Transverse colon (tissue), 4 donors: ENCODE measurements at regions not wholly inside any gene's neighbourhood (a gene's known extent, or its start where the extent isn't known, plus 50 kb on each side); places are given as distances from the start of the nearest gene placed in this dataset.
"Not testable (repeated sequence)": the region's sequence is repeated elsewhere in the genome, so short reads cannot be mapped to it uniquely, and the experiment has no call there.

Experiments used
- DNase-seq: peaks from one replicate; pipeline ENCODE4 v3.0.0-alpha.2; 2019
- H3K27ac ChIP-seq, 4 donors: fragments of 200-600 bp; sonication (generic); 2 replicates each; pipeline ENCODE4 v1.5.1; 2016 to 2018; ENCODE audit warnings: inconsistent platforms in 4 of 4
- H3K27me3 ChIP-seq: fragments of 200-600 bp; sonication (generic); 2 replicates; pipeline ENCODE4 v1.5.1; 2017; ENCODE audit warnings: inconsistent platforms
- H3K36me3 ChIP-seq, 4 donors: fragments of 200-600 bp; sonication (generic); 2 replicates each; pipeline ENCODE4 v1.5.1; 2017 to 2019; ENCODE audit warnings: inconsistent platforms in 4 of 4
- H3K4me1 ChIP-seq, 4 donors: fragments of 200-600 bp; sonication (generic); 2 replicates each; pipeline ENCODE4 v1.5.1; 2017 to 2020; ENCODE audit warnings: inconsistent platforms in 4 of 4
- H3K4me3 ChIP-seq, 4 donors: fragments of 200-600 bp; sonication (generic); 1 replicate in 1 of 4; 2 replicates in 3 of 4; pipeline versions ENCODE4 v1.5.1 to v1.6.1; 2017 to 2019; ENCODE audit warnings: inconsistent platforms in 4 of 4
- H3K9me3 ChIP-seq, 2 donors: fragments of 200-600 bp; sonication (generic); 2 replicates each; pipeline ENCODE4 v1.5.1; 2017 to 2019; ENCODE audit warnings: inconsistent platforms in 2 of 2
- CTCF ChIP-seq, 5 experiments: fragments of 200-600 bp in 3 of 5; fragments of 450-650 bp in 2 of 5; sonication (generic) in 3 of 5; IDR thresholded peaks; 1 replicate in 2 of 5; 2 replicates in 3 of 5; pipeline ENCODE4 v1.5.1; 2016 to 2017; ENCODE audit warnings: antibody characterized with exemption in 5 of 5, inconsistent platforms in 3 of 5, mild to moderate bottlenecking in 2 of 5, moderate library complexity in 1 of 5
- EP300 ChIP-seq: sonication (generic); formaldehyde crosslinking; IDR thresholded peaks from one replicate; pipeline ENCODE4 v1.6.1; 2017; ENCODE audit warnings: antibody characterized with exemption, low read depth
- POLR2A ChIP-seq: fragments of 450-650 bp; IDR thresholded peaks from one replicate; pipeline ENCODE4 v1.6.1; 2016; ENCODE audit warnings: antibody characterized with exemption, mild to moderate bottlenecking, moderate library complexity
- POLR2AphosphoS5 ChIP-seq, 3 donors: sonication (generic); formaldehyde crosslinking; IDR thresholded peaks; one replicate each; pipeline ENCODE4 v1.6.1; 2016; ENCODE audit warnings: antibody characterized with exemption in 3 of 3
- WGBS, 2 donors: methylation state at CpG; one replicate each; pipeline ENCODE4 v1.1.5; 2018; ENCODE audit warnings: low coverage in 1 of 2; 5-methylcytosine and 5-hydroxymethylcytosine counted together
- in situ Hi-C, 4 donors: fragments of 200-750 bp; cut with MboI; loops; one replicate each; pipeline versions ENCODE4 v1.15.0 to v1.15.1; 2017; ENCODE audit warnings: low sequenced_read_pairs in 3 of 4, low pct_ligation_motif_present in 1 of 4, low pct_unique_long_range_greater_than_20kb in 1 of 4
- intact Hi-C: fragments of 100-400 bp; cut with DNase I; formaldehyde crosslinking; loops from one replicate; pipeline ENCODE4 v1.15.1; 2023; ENCODE audit warnings: low total_unique reads

- TF ChIP-seq POLR2A, result no peak
- TF ChIP-seq CTCF (IDR thresholded peaks at IDR 0.05), result no peak
- TF ChIP-seq POLR2AphosphoS5 (IDR thresholded peaks at IDR 0.05), result no peak
- no peak for TF ChIP-seq EP300
- Histone ChIP-seq H3K4me1 (peaks cover 0 to 8% (median 0%) of the 10 kb centered on the region in 4 donors), H3K9me3 (peaks cover 2 to 8% of the 10 kb centered on the region in 2 donors), H3K4me3 (no peak overlapping the region), H3K27ac (peak overlapping the region in 1 of 4 donors; percentile 15), H3K36me3 (no peaks in the 10 kb centered on the region), H3K27me3 (no peaks in the 10 kb centered on the region)
- intact Hi-C loops (no loop called here), in situ Hi-C loops (no loop called here)
- no peak for DNase-seq
- WGBS, 2 donors, result 68 to 88% methylated on average over 1 to 15 of the region's 15 CpGs
These were observed 350.3 kb downstream of the SHANK2 start for GRCh38 chr11:70901951-70902521.

- H3K4me3 ChIP-seq, H3K27ac ChIP-seq, H3K36me3 ChIP-seq, intact Hi-C loops, in situ Hi-C loops, H3K9me3 ChIP-seq, DNase-seq, H3K27me3 ChIP-seq: not testable (repeated sequence)
- H3K4me1 ChIP-seq, result peaks cover 0 to 11% (median 0%) of the 10 kb centered on the region in 4 donors
- 80 to 89% methylated on average over 2 to 8 of the region's 8 CpGs for WGBS, 2 donors
These were observed 349.1 kb downstream of the SHANK2 start for GRCh38 chr11:70903229-70903628.

- Histone ChIP-seq H3K27ac (no peak overlapping the region), H3K4me1 (peaks cover 0 to 15% (median 0%) of the 10 kb centered on the region in 4 donors), H3K36me3 (no peaks in the 10 kb centered on the region), H3K4me3 (no peak overlapping the region), H3K9me3 (no peaks in the 10 kb centered on the region), H3K27me3 (no peaks in the 10 kb centered on the region)
- TF ChIP-seq POLR2AphosphoS5 (IDR thresholded peaks at IDR 0.05) (no peak), POLR2A (no peak), EP300 (no peak), CTCF (IDR thresholded peaks at IDR 0.05) (no peak)
- intact Hi-C loops, result no loop called here
- in situ Hi-C loops, result no loop called here
- DNase-seq, result no peak
- 92% methylated on average over 12 of the region's 12 CpGs; no CpG with 5 or more reads in 1 of the 2 donors for WGBS, 2 donors
These were observed 346.3 kb downstream of the SHANK2 start for GRCh38 chr11:70906101-70906500.

GRCh38 chr11:70908223-70908622 lies 344.2 kb downstream of the SHANK2 start:
- 61 to 90% methylated on average over 2 to 9 of the region's 9 CpGs for WGBS, 2 donors
- in situ Hi-C loops, result no loop called here
- TF ChIP-seq CTCF (IDR thresholded peaks at IDR 0.05) (no peak), POLR2AphosphoS5 (IDR thresholded peaks at IDR 0.05) (no peak), EP300 (no peak), POLR2A (no peak)
- H3K4me3 ChIP-seq, result no peak overlapping the region
- H3K27me3 ChIP-seq, result no peaks in the 10 kb centered on the region
- intact Hi-C loops, result no loop called here
- DNase-seq, result no peak
- peaks cover 0 to 7% (median under 1%) of the 10 kb centered on the region in 4 donors for H3K4me1 ChIP-seq
- no peaks in the 10 kb centered on the region for H3K36me3 ChIP-seq
- no peak overlapping the region for H3K27ac ChIP-seq
- H3K9me3 ChIP-seq, result no peaks in the 10 kb centered on the region

- Histone ChIP-seq H3K27ac (no peak overlapping the region), H3K4me3 (no peak overlapping the region), H3K36me3 (no peaks in the 10 kb centered on the region), H3K27me3 (no peaks in the 10 kb centered on the region), H3K4me1 (peaks cover 0 to 13% (median 8%) of the 10 kb centered on the region in 4 donors), H3K9me3 (no peaks in the 10 kb centered on the region)
- in situ Hi-C loops (no loop called here), intact Hi-C loops (no loop called here)
- no peak for DNase-seq
- TF ChIP-seq CTCF (IDR thresholded peaks at IDR 0.05) (no peak), POLR2AphosphoS5 (IDR thresholded peaks at IDR 0.05) (no peak), EP300 (no peak), POLR2A (no peak)
- WGBS, 2 donors, result 83 to 87% methylated on average over 6 to 7 of the region's 7 CpGs
These were observed 341.5 kb downstream of the SHANK2 start for GRCh38 chr11:70910835-70911234.
